GM19328 (cell line): ENCODE measurements at regions not wholly inside any gene's neighbourhood (a gene's known extent, or its start where the extent isn't known, plus 50 kb on each side); places are given as distances from the start of the nearest gene placed in this dataset.
"Not testable (repeated sequence)": the region's sequence is repeated elsewhere in the genome, so short reads cannot be mapped to it uniquely, and the experiment has no call there.

Source experiments
- ATAC-seq: cut with Tn5 transposase; IDR thresholded peaks from one replicate; pipeline ENCODE4 v1.9.1; 2021; ENCODE audit warnings: mild to moderate bottlenecking, moderate library complexity; ENCODE audit not compliant: unreplicated experiment

GRCh38 chr4:123667496-123667895 lies 270.9 kb downstream of the SPRY1 start:
- no peak for ATAC-seq

DNA sequence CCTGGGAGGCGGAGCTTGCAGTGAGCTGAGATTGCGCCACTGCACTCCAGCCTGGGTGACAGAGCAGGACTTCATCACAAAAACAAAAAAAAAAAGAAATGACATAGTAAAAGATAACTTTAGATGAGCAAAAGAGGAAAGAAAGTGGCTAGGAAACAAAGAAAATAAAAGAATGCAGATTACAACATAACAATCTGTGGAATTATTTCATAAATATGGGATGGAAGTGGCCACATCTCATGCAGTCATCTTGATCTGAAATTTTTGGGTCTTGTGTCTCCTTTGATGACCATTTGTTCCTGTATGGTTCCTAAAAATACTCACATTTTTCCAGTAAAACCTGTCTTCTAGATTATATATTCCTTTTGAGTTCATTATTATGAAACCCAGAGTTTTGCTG lies 271.4 kb downstream of the SPRY1 start:
- no peak for ATAC-seq

- ATAC-seq, result peak; percentile 89
These were observed 275.2 kb downstream of the SPRY1 start for GRCh38 chr4:123671636-123672404.

DNA sequence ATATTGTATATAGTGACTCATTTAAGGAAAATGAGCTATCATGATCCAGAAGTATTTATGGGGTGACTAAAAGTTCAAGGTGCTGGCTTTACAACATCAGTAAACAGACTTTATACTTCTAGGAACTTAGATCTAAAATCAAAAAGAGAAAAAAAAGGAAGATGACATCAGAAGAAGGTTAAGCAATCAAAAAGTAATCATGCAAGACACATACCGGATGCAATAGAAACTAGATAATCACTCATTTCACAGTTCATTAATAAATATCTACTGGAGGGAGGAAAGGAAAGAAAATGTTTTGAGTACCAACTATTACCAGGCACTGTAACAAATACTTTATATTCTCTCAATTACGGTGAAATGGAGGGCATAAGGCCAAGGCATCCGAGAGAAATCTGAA lies 276.4 kb downstream of the SPRY1 start:
- ATAC-seq, result no peak

DNA sequence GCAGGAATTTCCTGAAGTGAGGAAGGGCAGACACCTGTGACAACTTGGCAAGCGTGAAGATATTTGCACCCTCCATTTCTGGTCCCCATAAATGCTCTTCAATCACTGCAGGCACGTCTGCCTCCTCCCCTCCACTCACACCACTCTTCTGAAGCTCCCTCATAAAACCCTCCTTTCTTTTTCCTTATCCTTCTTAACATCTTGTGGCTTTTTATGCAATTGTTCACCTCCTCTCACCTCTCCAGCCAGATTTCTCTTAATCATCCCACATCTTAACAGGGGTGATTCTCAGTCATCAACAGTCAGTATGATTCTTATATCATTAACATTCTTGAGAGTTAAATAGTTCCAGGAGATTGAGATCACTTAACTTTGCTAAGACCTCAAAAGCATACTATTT lies 277.4 kb downstream of the SPRY1 start:
- no peak for ATAC-seq

DNA sequence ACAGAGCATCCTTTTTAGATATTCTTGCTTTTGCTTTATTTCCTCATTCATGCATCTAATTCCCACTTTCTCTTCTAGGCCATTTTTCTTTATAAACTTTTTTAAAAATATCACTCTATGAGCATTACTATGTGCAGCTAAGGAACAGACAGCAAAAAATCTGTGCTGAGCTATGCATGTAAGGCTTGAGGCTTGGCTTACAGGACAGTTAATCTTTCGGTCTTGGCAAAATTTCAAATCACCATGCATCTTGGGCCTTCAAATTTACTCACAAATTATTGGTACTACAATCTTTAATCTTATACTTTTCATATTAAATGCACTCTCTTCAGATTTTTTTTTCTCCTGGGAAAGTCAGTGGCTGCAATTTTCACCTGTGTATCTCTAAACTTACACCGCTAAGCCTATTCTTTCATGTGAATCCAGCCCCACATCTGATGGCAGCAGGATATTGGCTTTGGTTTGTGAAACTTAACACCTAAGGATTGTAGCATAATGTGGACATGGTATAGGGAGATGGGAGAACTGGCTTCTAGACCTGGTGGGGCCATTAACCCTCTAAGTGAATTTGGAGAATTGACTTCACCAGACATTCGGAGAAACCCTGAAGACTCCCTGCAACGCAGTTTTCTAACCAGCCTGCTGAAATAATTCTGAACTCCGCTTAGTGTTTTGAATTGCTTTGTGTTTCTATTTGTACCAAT lies 278.3 kb downstream of the SPRY1 start:
- no peak for ATAC-seq

DNA sequence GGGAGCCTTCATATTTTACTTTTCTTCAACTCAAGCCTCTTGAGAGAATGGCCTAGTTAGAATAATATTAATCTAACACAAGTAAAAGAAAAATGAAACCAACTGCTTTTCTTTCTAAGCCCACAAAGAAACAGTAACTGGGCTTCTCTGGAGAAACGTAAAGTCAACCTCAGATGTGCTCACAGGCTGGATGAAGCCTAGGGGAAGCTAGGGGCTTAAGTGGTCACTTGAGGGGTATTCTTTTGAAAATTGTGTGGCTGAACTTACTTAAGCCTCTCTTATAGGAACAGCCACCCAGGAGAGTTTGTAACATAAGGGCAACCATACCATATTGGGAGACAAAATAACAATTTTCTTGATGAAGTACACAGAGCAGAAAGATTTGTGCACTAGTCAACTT lies 279.0 kb downstream of the SPRY1 start:
- ATAC-seq, result no peak

DNA sequence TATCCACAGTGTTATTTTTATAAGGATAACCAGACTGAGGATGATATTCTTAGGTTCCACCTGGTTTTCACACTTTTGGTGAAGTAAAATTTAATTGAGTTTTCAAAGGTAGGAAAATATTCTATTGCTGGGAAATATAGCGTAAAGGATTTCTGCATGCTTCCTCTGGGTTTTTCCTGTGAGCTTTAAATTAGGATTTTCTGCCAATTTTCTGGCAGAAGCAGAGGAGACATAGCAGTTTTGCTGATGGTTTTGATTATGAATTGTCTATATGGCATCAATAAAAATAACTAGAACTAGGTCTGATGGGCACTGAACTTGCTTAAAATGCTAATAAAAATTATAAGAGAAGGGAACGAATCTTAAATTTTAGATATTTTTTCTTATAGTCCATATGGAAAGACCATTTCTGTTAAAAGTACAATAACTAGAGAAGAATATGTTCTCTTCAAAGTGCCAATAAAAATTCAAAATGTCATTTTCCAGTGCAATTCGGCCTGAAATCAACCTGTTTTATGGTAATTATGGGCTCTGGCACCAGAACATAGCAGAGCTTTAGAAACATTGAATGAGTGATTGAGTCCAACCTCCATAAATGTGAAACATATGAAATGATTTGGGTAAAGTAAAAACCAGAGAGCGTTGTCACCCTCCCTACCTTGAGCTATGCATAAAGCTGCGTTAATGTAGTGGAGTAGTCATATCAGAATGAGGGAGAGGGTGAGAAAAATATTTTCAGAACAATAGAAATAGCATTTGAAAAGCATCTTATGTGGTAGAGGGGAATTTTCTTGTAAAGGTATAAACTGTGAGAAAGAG lies 279.7 kb downstream of the SPRY1 start:
- ATAC-seq, result no peak

- no peak for ATAC-seq
These were observed 280.3 kb downstream of the SPRY1 start for GRCh38 chr4:123676890-123677229.

- ATAC-seq, result no peak
These were observed 286.3 kb downstream of the SPRY1 start for GRCh38 chr4:123682931-123683330.

DNA sequence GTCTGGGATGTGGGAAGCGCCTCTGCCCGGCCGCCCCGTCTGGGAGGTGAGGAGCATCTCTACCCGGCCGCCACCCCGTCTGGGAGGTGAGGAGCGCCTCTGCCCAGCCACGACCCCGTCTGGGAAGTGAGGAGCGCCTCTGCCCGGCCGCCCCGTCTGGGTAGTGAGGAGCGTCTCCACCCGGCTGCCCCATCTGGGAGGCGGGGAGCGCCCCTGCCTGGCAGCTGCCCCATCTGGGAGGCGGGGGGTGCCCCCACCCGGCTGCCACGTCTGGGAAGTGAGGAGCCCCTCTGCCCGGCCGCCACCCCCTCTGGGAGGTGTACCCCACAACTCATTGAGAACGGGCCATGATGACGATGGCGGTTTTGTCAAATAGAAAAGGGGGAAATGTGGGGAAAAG lies 288.3 kb downstream of the SPRY1 start:
- ATAC-seq, result not testable (repeated sequence)

GRCh38 chr4:123695531-123695930 lies 298.9 kb downstream of the SPRY1 start:
- not testable (repeated sequence) for ATAC-seq

GRCh38 chr4:123696687-123697086 lies 300.1 kb downstream of the SPRY1 start:
- ATAC-seq, result no peak

DNA sequence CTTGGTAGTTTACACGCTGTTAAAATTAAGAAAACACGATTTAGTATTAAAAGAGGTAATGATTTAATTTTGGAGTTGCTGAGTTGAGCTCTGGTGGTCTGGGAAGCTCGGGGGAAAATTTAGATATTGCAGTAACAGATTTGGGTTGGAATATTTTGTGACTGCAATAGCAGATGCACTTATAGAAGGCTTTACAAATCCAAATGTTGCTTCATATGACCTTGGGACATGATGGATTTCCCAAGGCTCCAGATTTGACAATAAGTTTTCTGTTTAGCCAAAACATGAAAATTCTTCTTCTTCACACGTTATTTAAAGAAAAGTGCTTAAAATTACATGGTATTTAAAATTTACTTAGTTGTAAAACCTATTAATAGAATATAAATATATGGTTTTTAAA lies 302.0 kb downstream of the SPRY1 start:
- ATAC-seq, result no peak

DNA sequence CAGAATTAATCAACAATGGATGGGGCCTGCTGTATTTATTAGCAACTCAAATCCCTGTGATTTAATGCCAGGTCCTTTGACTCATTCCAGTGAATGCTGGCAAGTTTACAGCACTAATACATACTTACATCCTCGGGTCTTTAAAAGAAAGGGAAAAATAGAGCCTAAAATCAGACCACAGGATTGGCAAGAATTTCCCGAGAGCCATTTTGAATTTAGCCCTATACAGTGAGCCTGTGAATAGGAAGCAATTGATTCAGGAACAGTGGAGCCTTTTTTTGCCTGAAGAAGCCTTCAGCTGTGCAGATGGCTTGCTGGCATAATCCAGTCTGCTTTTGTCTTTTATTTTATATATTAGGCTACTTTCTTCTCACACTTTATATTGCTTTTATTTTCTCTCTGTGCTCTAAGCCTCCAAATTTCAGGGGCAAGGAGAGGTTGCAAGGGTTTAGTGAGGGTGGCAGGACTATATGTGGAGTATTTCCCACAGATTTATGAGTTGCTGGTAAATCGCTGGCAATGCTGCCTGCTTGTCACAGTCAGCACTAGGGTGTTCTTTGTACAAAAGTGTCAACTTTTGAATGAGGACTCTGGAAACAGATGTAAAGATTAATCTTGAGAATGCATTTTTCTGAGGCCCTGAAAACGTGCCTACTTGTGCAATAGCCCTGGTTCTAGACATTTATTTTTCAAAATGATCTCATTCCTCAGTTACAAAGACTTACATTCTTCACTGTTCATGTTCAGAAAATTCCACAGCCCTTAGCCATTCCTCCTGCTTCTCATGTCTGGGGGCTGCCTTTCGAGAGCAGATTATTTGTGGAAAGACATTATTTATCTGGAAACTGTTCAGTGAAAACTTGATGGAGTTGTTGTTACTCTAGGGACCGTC lies 303.5 kb downstream of the SPRY1 start:
- ATAC-seq, result no peak

- no peak for ATAC-seq
These were observed 304.6 kb downstream of the SPRY1 start for GRCh38 chr4:123701131-123701575.

DNA sequence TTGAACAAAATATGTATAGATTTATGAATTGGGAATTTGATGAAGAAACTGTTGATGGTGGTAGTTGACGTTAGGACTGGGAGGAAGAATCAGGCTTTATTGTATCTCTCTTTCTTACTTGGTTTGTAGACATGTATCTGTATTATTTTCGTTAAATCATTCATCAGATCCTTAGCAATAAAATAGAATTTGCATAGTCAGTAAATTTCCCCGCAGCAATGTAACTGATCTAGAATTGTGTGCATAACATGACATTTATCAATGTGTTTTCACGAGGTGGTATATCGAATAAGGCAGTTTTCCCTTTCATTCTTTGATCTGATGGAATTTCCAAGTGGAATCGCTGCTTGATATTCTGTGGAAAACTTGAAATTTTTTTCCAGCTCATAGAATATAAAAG lies 308.8 kb downstream of the SPRY1 start:
- no peak for ATAC-seq

DNA sequence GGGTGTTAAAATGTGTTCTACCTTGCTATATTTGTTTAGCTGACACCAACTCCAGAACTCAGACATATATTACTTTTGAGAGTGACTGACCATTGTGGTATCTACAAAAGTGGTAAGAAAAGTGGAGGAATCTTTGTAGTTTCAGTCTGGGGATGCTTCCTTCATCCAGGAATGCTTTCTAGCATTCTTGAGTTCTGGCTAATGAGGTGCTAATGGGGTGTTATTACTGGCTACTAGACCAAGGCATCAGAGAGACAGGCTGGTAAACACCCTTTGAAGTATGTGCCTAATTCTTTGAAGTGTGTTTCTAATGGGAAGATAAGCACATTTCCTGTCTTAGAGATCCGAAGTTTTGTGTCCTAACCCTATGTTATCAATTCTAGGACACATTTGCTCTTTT lies 310.4 kb downstream of the SPRY1 start:
- no peak for ATAC-seq

GRCh38 chr4:123708902-123709301 lies 312.3 kb downstream of the SPRY1 start:
- no peak for ATAC-seq

- ATAC-seq, result no peak
These were observed 312.7 kb downstream of the SPRY1 start for GRCh38 chr4:123709336-123709735.

DNA sequence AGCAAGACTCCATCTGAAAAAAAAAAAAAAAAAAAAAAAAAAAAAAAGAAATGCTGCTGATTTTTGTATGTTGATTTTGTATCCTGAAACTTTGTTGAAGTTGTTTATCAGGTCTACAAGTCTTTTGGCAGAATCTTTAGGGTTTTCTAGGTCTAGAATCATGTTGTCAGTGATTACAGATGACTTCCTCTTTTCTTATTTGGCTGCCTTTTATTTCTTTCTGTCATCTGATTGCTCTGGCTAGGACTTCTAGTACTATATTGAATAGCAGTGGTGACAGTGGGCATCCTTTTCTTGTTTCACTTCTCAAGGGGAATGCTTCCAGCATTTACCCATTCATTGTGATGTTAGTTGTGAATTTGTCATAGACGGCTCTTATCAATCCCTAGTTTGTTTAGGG lies 334.4 kb downstream of the SPRY1 start:
- ATAC-seq, result no peak
